DND-41 (cell line): ENCODE measurements at regions not wholly inside any gene's neighbourhood (a gene's known extent, or its start where the extent isn't known, plus 50 kb on each side); places are given as distances from the start of the nearest gene placed in this dataset.

Experiments
- ATAC-seq: fragments of 200-7000 bp; cut with Tn5 transposase; 3 replicates; pipeline ENCODE4 v1.9.1; 2021; ENCODE audit warnings: low read depth; ENCODE audit not compliant: insufficient read depth
- DNase-seq: peaks from one replicate; pipeline ENCODE4 v3.0.0-alpha.2; 2020
- H2AFZ ChIP-seq: 2 replicates; pipeline ENCODE4 v1.6.0; 2012; ENCODE audit warnings: low read depth, low read length
- H3K27ac ChIP-seq: 2 replicates; pipeline ENCODE4 v1.5.1; 2012; ENCODE audit warnings: low read length, inconsistent platforms
- H3K27me3 ChIP-seq: fragments of 200-600 bp; sonication (generic); 2 replicates; pipeline ENCODE4 v1.6.0; 2012; ENCODE audit warnings: low read length, mild to moderate bottlenecking, inconsistent platforms; ENCODE audit not compliant: insufficient read depth, poor library complexity
- H3K36me3 ChIP-seq: 2 replicates; pipeline ENCODE4 v1.5.1; 2012; ENCODE audit warnings: low read length, inconsistent platforms; ENCODE audit not compliant: insufficient read depth
- H3K4me1 ChIP-seq: 2 replicates; pipeline ENCODE4 v1.5.1; 2012; ENCODE audit warnings: mild to moderate bottlenecking, low read length; ENCODE audit not compliant: insufficient read depth
- H3K4me2 ChIP-seq: 2 replicates; pipeline ENCODE4 v1.6.0; 2012; ENCODE audit warnings: mild to moderate bottlenecking, moderate library complexity, low read length, inconsistent platforms; ENCODE audit not compliant: insufficient read depth
- H3K4me3 ChIP-seq, 2 experiments: fragments of 200-600 bp in 1 of 2; shearing (Covaris generic) in 1 of 2; 2 replicates each; pipeline ENCODE4 v1.5.1; 2012 to 2016; ENCODE audit warnings: inconsistent platforms in 2 of 2, low read length in 2 of 2, mild to moderate bottlenecking in 2 of 2, low read depth in 1 of 2, moderate library complexity in 1 of 2
- H3K79me2 ChIP-seq: 2 replicates; pipeline ENCODE4 v1.6.0; 2012; ENCODE audit warnings: low read length, inconsistent platforms; ENCODE audit not compliant: insufficient read depth
- H3K9ac ChIP-seq: 2 replicates; pipeline ENCODE4 v1.6.0; 2012; ENCODE audit warnings: low read depth, mild to moderate bottlenecking, inconsistent platforms, low read length, moderate library complexity
- H3K9me3 ChIP-seq: 2 replicates; pipeline ENCODE4 v1.5.1; 2012; ENCODE audit warnings: low read length, moderate library complexity, mild to moderate bottlenecking, inconsistent platforms; ENCODE audit not compliant: insufficient read depth, severe bottlenecking
- H4K20me1 ChIP-seq: 2 replicates; pipeline ENCODE4 v1.6.0; 2012; ENCODE audit warnings: low read length; ENCODE audit not compliant: insufficient read depth
- EZH2 ChIP-seq: IDR thresholded peaks from 3 replicates; pipeline ENCODE4 v1.6.1; 2012; ENCODE audit warnings: borderline replicate concordance, low read depth, mild to moderate bottlenecking, moderate library complexity, low read length, inconsistent platforms; ENCODE audit not compliant: severe bottlenecking
- TF ChIP-seq, protein P1 (sequence below): IDR thresholded peaks from 2 replicates; pipeline ENCODE4 v1.5.1; 2012; ENCODE audit warnings: borderline replicate concordance, low read length, moderate library complexity, mild to moderate bottlenecking; ENCODE audit not compliant: poor library complexity, severe bottlenecking; ENCODE audit errors: extremely low read depth

DNA sequence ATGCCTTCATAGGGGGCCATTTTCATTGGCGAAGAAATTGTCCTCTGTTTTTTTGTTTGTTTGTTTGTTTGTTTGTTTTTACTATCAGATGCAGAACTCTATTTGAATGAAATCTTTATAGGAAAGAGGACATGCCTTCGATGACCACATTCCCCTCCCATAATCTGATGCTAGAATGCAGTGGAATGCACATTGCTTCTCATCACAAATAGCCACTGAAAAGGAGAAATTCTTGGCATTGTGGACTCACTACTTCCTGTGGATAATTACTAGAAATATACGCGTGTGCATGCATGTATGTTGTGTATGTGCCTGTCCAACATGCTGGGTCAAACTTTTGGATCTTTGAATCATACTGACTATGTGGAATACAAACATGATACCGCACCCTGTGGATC is 70.5 kb upstream of the SFMBT2 start:
- no peak for TF ChIP-seq EZH2
- TF ChIP-seq, protein P1, sequence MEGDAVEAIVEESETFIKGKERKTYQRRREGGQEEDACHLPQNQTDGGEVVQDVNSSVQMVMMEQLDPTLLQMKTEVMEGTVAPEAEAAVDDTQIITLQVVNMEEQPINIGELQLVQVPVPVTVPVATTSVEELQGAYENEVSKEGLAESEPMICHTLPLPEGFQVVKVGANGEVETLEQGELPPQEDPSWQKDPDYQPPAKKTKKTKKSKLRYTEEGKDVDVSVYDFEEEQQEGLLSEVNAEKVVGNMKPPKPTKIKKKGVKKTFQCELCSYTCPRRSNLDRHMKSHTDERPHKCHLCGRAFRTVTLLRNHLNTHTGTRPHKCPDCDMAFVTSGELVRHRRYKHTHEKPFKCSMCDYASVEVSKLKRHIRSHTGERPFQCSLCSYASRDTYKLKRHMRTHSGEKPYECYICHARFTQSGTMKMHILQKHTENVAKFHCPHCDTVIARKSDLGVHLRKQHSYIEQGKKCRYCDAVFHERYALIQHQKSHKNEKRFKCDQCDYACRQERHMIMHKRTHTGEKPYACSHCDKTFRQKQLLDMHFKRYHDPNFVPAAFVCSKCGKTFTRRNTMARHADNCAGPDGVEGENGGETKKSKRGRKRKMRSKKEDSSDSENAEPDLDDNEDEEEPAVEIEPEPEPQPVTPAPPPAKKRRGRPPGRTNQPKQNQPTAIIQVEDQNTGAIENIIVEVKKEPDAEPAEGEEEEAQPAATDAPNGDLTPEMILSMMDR = no peak
- H3K4me1 ChIP-seq = peaks cover 90% of the 10 kb centered on the region
- no peaks in the 10 kb centered on the region for H3K36me3 ChIP-seq
- H3K27ac ChIP-seq = peak overlapping the region; percentile 65
- peak overlapping the region; percentile 51; the same call in 1 of the 2 replicates for H2AFZ ChIP-seq
- H3K9ac ChIP-seq = no peak overlapping the region
- H3K79me2 ChIP-seq = no peaks in the 10 kb centered on the region
- no peak for DNase-seq
- no peak overlapping the region for H3K4me3 ChIP-seq
- H3K9me3 ChIP-seq = no peaks in the 10 kb centered on the region
- H3K27me3 ChIP-seq = no peaks in the 10 kb centered on the region
- H3K4me2 ChIP-seq = no peak overlapping the region
- ATAC-seq = no peak
- no peaks in the 10 kb centered on the region for H4K20me1 ChIP-seq

DNA sequence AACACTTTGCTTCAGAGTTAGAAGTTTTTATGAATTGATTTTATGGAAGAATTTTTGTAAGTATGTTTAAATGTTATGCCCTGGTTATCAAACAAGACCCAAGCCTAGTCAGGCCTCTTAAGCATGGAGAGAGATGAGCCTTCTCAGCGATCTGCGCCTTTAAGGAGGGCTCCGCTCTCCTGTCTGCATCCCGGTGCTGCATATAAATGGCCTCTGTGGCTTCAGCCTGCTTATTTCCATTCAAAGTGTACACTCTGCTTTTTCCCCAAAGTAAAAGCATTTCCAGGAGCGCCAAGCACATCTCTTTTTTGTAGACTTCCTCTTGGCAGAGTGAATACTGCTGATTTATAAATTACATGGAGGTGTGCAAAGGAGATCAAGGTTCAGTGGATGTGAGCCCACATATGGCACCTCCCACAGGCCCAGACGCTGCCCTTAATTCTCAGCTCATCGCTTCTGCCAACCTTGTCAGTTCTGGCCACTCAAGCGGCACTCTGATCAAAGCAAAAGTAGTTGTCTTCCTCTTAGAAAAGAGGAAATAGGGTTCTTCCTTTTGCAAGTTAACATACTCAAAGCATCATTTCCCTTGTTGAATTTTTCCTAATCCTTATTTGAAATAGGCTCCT is 70.0 kb upstream of the SFMBT2 start:
- H3K27ac ChIP-seq = peak overlapping the region; percentile 65
- H4K20me1 ChIP-seq = no peaks in the 10 kb centered on the region
- H3K4me1 ChIP-seq = peaks cover 86% of the 10 kb centered on the region
- H3K79me2 ChIP-seq = no peaks in the 10 kb centered on the region
- H2AFZ ChIP-seq = peak overlapping the region; percentile 51; the same call in 1 of the 2 replicates
- peak; percentile 25; the same call in 2 of the 3 replicates for ATAC-seq
- no peak overlapping the region for H3K9ac ChIP-seq
- TF ChIP-seq EZH2 = no peak
- TF ChIP-seq, protein P1 = no peak
- H3K9me3 ChIP-seq = no peaks in the 10 kb centered on the region
- H3K27me3 ChIP-seq = no peaks in the 10 kb centered on the region
- H3K4me3 ChIP-seq = no peak overlapping the region
- DNase-seq = peak; percentile 57
- no peak overlapping the region for H3K4me2 ChIP-seq
- H3K36me3 ChIP-seq = no peaks in the 10 kb centered on the region

DNA sequence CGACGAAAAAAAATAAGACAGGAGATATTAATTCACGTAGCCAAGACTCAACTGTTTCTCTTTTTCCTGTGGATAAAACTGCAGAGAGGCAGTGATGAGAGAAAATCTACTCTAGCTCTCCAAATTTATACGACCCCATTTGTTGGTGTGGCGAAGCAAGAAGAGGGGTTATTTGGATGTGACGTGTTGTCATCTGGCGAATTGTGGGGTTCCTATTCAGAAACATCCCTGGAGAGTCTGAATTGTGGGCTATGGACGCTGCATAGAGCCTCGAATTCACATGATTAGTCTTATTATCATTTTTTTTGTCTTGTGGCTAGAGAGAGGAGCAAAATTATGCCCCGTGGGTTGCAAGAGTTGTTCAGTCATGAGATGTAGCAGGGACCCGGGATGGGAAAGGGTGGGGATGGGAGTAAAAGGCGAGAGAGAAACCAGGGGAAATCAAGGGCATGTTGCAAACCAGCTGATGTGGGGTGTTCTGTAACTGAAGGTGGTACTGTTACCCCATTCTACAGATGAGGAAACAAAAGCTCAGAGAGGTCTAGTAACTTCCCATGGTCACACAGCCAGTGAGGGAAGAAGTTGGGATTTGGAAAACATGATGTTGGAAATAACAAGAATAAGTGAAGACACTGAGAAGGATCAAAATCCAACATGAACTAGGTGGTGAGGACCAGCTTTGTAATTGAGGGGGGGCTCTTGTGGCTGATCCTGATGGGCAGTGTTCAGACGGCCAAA is 69.2 kb upstream of the SFMBT2 start:
- Histone ChIP-seq H2AFZ (no peak overlapping the region), H3K4me2 (no peak overlapping the region), H3K4me3 (no peak overlapping the region), H4K20me1 (no peaks in the 10 kb centered on the region), H3K27ac (peak overlapping the region; percentile 65), H3K9me3 (no peaks in the 10 kb centered on the region), H3K36me3 (no peaks in the 10 kb centered on the region), H3K27me3 (no peaks in the 10 kb centered on the region), H3K4me1 (peaks cover 85% of the 10 kb centered on the region), H3K9ac (no peak overlapping the region), H3K79me2 (no peaks in the 10 kb centered on the region)
- ATAC-seq = no peak
- TF ChIP-seq EZH2 = no peak
- TF ChIP-seq, protein P1 = no peak
- no peak for DNase-seq
